ENCODE measurements at regions not wholly inside any gene's neighbourhood (a gene's known extent, or its start where the extent isn't known, plus 50 kb on each side); places are given as distances from the start of the nearest gene placed in this dataset.

DNA sequence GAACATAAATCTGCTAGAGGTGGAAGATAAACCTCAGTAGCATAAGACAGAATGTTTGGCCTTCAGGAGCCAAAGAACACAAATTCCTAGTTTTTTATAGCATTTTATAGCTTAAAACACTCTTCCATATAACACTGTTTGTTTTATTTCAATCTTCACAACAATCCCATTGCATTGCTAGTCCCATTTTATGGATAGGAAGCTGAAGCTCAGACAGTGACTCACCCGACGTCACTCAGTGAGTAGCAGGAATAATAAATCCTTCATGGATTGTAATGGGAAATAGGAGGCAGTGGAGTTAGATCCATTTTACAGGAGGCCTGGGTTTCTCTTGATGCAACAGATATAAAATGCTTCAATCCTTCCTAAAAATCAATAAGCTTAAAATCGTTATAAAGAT lies 217.5 kb downstream of the RAB28 start:
- no peaks in the 10 kb centered on the region for H3K27me3 ChIP-seq
- H3K9me3 ChIP-seq, result no peaks in the 10 kb centered on the region
- H3K27ac ChIP-seq, result no peak overlapping the region
- H3K4me3 ChIP-seq, result no peak overlapping the region
- DNase-seq (no peak), ATAC-seq (no peak)
- intact Hi-C loops (cut with DNase I), result no loop called here
- no peaks in the 10 kb centered on the region for H3K36me3 ChIP-seq
- TF ChIP-seq, protein P1, sequence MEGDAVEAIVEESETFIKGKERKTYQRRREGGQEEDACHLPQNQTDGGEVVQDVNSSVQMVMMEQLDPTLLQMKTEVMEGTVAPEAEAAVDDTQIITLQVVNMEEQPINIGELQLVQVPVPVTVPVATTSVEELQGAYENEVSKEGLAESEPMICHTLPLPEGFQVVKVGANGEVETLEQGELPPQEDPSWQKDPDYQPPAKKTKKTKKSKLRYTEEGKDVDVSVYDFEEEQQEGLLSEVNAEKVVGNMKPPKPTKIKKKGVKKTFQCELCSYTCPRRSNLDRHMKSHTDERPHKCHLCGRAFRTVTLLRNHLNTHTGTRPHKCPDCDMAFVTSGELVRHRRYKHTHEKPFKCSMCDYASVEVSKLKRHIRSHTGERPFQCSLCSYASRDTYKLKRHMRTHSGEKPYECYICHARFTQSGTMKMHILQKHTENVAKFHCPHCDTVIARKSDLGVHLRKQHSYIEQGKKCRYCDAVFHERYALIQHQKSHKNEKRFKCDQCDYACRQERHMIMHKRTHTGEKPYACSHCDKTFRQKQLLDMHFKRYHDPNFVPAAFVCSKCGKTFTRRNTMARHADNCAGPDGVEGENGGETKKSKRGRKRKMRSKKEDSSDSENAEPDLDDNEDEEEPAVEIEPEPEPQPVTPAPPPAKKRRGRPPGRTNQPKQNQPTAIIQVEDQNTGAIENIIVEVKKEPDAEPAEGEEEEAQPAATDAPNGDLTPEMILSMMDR (IDR thresholded peaks at IDR 0.05), result no peak
- no peaks in the 10 kb centered on the region for H3K4me1 ChIP-seq

DNA sequence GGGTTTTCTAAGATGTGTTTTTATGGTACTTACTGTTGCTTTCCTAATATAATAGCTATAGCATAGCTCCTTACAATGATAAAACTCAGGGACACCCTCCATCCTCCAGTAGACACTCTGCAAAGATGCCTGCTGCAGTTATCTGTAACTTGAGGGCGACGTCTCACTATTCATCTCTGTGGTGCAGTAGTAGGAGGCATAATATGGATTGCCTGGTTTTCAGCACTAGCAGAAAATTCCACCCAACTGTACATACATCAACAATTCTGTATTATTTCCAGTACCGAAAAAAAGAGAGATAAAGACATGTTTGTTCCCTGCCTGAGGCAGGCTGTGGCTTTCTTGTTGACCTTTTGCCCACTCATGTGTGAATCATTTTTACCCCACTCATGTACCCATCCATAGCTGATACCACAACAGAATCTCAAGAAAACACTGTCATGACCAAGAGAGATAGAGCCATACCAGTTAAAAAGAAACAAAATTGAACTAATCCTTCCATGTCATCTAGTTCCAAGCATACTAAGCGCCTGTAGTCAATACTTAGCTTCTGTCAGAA lies 220.1 kb downstream of the RAB28 start:
- TF ChIP-seq, protein P1 (IDR thresholded peaks at IDR 0.05), result no peak
- ATAC-seq (no peak), DNase-seq (no peak)
- H3K4me1 ChIP-seq, result no peaks in the 10 kb centered on the region
- no peaks in the 10 kb centered on the region for H3K27me3 ChIP-seq
- intact Hi-C loops (cut with DNase I), result no loop called here
- no peak overlapping the region for H3K27ac ChIP-seq
- H3K36me3 ChIP-seq, result no peaks in the 10 kb centered on the region
- H3K4me3 ChIP-seq, result no peak overlapping the region
- no peaks in the 10 kb centered on the region for H3K9me3 ChIP-seq

DNA sequence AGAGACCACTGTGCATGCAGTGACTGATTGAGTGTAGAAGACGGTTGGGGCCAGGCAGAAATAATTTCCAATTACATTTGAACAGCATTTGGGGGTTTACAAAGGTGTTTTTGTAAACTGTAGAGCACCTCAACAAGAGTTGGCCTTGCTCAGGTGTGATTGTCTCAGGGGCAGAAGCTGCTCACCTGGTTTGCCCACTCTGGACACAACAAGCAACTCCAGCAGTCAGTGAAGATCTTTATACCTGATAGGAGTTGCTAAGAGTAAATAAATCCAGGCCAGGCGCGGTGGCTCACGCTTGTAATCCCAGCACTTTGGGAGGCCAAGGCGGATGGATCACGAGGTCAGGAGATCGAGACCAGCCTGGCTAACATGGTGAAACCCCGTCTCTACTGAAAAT lies 221.3 kb downstream of the RAB28 start:
- H3K4me3 ChIP-seq, result no peak overlapping the region
- no peaks in the 10 kb centered on the region for H3K27me3 ChIP-seq
- no peaks in the 10 kb centered on the region for H3K4me1 ChIP-seq
- H3K9me3 ChIP-seq, result no peaks in the 10 kb centered on the region
- no peak for ATAC-seq
- no peaks in the 10 kb centered on the region for H3K36me3 ChIP-seq
- TF ChIP-seq, protein P1 (IDR thresholded peaks at IDR 0.05), result no peak
- no peak overlapping the region for H3K27ac ChIP-seq
- intact Hi-C loops (cut with DNase I), result no loop called here
- DNase-seq, result no peak

DNA sequence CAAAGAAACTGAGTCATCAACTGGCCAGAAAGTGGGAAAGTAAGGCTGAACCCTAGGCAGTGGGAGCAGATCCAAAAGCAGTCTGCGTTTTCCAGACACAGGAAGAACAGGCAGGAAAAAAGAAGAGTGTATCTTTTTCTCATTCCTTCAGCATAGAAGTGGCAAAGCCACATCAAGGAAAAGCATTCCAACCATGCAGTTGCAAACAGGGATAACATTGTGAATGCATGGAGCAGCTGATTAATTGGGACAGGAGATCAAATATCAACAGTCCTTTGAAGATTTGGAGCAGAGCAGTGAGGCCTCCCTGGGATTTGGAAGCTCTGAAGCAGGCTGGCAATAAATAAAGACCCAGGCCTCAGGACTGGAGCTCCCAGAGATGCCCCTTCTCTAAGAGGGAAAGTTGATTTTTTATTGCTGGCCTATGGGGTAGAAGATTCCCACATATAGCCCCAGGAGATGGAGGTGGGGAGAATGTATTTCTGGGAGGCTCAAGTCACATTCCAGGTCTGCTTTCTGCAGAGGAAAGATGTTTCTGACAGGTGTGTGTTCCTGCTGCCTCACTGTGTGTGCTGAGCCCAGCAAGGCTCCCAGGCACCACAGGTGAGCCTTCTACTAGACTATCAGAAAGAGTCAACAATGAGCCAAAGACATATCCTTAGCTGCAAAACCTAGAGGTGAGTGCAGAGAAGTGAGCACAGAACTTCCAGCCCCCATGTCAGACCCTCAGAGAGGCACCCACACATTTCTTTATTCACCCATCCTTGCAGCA lies 222.5 kb downstream of the RAB28 start:
- TF ChIP-seq, protein P1 (IDR thresholded peaks at IDR 0.05), result no peak
- ATAC-seq, result no peak

DNA sequence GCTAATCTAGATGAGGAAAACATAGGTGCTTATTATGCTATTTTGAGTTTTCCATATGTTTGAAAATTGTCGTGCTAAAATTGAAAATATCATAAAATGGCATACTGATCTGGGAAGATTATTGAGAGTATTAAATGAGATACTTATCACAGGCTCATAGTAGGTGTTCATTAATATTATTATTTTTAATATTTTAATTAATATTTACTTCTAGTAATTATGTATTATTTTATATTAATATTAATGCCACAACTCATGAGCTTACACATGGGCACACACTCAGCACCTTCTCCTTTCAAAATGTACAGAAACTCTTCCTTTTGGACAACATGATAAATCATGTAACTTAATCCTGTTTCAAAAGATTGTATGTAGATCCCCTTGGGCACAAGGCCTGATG lies 223.6 kb downstream of the RAB28 start:
- Histone ChIP-seq H3K4me1 (no peaks in the 10 kb centered on the region), H3K27ac (no peak overlapping the region), H3K4me3 (no peak overlapping the region), H3K9me3 (no peaks in the 10 kb centered on the region), H3K36me3 (no peaks in the 10 kb centered on the region), H3K27me3 (no peaks in the 10 kb centered on the region)
- ATAC-seq, result no peak
- intact Hi-C loops (cut with DNase I), result no loop called here
- DNase-seq, result no peak
- TF ChIP-seq, protein P1 (IDR thresholded peaks at IDR 0.05), result no peak

More for the DNA sequence above, 222.5 kb downstream of the RAB28 start:
- H3K4me1 ChIP-seq, result no peaks in the 10 kb centered on the region
- no peak for DNase-seq
- intact Hi-C loops (cut with DNase I), result no loop called here
- no peaks in the 10 kb centered on the region for H3K9me3 ChIP-seq
- H3K27me3 ChIP-seq, result no peaks in the 10 kb centered on the region
- H3K36me3 ChIP-seq, result no peaks in the 10 kb centered on the region
- H3K27ac ChIP-seq, result no peak overlapping the region
- no peak overlapping the region for H3K4me3 ChIP-seq

Measured in upper lobe of right lung (tissue), 1 donor.